Left ventricle myocardium inferior (tissue), 1 donor: ENCODE measurements at regions not wholly inside any gene's neighbourhood (a gene's known extent, or its start where the extent isn't known, plus 50 kb on each side); places are given as distances from the start of the nearest gene placed in this dataset.

Source experiments
- DNase-seq: peaks from one replicate; pipeline ENCODE4 v3.0.0-alpha.2; 2020
- H3K27ac ChIP-seq: fragments of 200-600 bp; replicated peaks from 2 replicates; pipeline ENCODE4 v1.8.0; 2021
- H3K27me3 ChIP-seq: fragments of 200-600 bp; 2 replicates; pipeline ENCODE4 v1.8.0; 2021; ENCODE audit warnings: low read depth
- H3K36me3 ChIP-seq: fragments of 200-600 bp; 2 replicates; pipeline ENCODE4 v1.8.0; 2021
- H3K4me1 ChIP-seq: fragments of 200-600 bp; 2 replicates; pipeline ENCODE4 v1.8.0; 2021
- H3K4me3 ChIP-seq: fragments of 200-600 bp; 2 replicates; pipeline ENCODE4 v1.8.0; 2021; ENCODE audit warnings: mild to moderate bottlenecking, moderate library complexity
- H3K9me3 ChIP-seq: fragments of 200-600 bp; replicated peaks from 2 replicates; pipeline ENCODE4 v1.8.0; 2021
- intact Hi-C: fragments of 100-400 bp; cut with micrococcal nuclease; formaldehyde crosslinking; loops from one replicate; pipeline ENCODE4 v1.11.0; 2022
- TF ChIP-seq, protein P1 (sequence below): fragments of 200-600 bp; IDR thresholded peaks from 2 replicates; pipeline ENCODE4 v1.8.0; 2021; ENCODE audit warnings: antibody characterized with exemption, mild to moderate bottlenecking, borderline replicate concordance
- donor health status: DM: no; HTN: yes; CAD: no; lungs with severe emphysema.

DNA sequence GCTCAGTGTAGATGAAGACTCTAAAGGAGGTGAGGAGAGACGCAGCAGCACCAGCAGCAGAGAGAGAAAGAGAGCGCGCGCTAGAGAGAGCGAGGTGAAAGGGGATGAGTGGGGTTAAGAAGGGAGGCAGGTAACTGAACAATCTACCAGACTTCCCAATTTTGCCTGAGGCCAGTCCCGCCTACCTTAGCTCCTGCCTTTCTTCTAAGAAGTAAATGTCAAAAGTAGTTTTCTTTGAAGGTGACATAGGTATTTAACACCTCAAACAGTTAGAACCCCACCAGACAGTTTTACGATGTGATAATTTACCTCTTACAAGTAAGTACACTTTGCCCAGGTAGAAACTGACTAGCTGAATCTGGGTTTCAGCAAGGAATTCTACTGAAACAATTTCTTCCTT lies 132.0 kb upstream of the EEF1E1 start:
- Histone ChIP-seq H3K4me1 (no peaks in the 10 kb centered on the region), H3K9me3 (no peaks in the 10 kb centered on the region), H3K36me3 (no peaks in the 10 kb centered on the region), H3K4me3 (no peak overlapping the region), H3K27ac (no peak overlapping the region), H3K27me3 (peaks cover 72% of the 10 kb centered on the region)
- no peak for DNase-seq
- TF ChIP-seq, protein P1, sequence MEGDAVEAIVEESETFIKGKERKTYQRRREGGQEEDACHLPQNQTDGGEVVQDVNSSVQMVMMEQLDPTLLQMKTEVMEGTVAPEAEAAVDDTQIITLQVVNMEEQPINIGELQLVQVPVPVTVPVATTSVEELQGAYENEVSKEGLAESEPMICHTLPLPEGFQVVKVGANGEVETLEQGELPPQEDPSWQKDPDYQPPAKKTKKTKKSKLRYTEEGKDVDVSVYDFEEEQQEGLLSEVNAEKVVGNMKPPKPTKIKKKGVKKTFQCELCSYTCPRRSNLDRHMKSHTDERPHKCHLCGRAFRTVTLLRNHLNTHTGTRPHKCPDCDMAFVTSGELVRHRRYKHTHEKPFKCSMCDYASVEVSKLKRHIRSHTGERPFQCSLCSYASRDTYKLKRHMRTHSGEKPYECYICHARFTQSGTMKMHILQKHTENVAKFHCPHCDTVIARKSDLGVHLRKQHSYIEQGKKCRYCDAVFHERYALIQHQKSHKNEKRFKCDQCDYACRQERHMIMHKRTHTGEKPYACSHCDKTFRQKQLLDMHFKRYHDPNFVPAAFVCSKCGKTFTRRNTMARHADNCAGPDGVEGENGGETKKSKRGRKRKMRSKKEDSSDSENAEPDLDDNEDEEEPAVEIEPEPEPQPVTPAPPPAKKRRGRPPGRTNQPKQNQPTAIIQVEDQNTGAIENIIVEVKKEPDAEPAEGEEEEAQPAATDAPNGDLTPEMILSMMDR, result no peak
- intact Hi-C loops, result no loop called here

DNA sequence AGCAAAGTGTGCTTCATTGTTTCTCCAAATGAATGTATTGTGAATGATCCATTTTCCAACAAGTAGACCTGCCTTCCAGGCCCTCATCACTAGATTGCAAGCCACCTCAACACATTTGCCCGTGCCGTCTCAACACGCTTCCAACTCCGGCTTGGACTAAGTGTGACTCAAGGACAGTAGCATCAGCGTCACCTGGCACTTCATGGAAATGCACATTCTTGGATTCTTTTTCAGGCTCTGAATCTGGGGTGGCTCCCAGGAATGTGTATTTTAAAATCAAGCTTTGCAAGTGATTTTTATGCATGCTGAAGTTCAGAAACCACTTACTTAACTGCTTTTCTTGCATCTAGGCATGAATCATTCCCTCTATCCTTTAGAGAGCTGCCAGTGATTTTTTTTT lies 129.6 kb upstream of the EEF1E1 start:
- no peak for DNase-seq
- intact Hi-C loops, result no loop called here

DNA sequence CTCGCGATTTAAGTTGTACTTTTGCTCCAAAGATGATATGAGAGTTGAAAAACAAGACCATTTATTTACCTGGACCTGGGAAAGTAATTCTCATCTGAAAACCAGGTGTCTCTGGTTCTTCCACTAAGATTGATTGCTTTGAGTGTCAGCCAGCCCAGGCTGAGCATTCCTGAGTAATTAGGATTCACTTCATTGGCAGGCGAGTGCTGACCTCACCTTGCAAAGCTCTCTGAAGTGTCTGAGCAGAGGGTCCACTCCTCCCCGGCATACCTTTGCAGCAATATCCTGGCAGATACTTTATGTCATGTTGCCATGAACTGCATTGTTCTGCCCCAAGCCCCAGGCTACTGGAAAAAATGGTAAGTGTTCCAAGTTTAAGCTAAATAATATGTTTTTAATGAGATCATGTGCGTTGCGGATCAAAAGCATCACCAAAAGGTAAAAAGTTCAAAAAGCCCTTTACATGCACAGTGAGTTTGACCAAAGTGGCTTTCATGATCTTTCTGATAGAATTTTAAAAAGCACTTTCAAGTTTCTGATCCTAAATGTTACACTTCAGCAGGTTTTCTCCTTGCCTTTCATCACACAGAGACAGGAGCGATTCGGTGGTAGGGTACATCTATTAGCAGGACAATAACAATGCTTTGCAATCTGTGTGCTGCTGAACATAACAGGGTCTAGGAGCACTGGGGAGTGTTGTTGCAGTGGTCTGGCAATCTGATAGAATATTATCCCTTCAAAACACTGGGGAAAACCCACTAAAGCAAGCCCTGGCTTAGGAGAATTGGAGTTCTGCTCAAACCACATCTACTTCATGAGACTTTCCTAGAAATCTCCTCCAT lies 127.8 kb upstream of the EEF1E1 start:
- TF ChIP-seq, protein P1, result no peak
- H3K4me1 ChIP-seq, result no peaks in the 10 kb centered on the region
- no peaks in the 10 kb centered on the region for H3K36me3 ChIP-seq
- DNase-seq, result no peak
- intact Hi-C loops, result no loop called here
- no peak overlapping the region for H3K27ac ChIP-seq
- H3K27me3 ChIP-seq, result peaks cover 43% of the 10 kb centered on the region
- no peaks in the 10 kb centered on the region for H3K9me3 ChIP-seq
- no peak overlapping the region for H3K4me3 ChIP-seq

More for the DNA sequence above, 129.6 kb upstream of the EEF1E1 start:
- Histone ChIP-seq H3K4me3 (no peak overlapping the region), H3K4me1 (no peaks in the 10 kb centered on the region), H3K27ac (no peak overlapping the region), H3K9me3 (no peaks in the 10 kb centered on the region), H3K36me3 (no peaks in the 10 kb centered on the region), H3K27me3 (peaks cover 57% of the 10 kb centered on the region)
- TF ChIP-seq, protein P1, result no peak

DNA sequence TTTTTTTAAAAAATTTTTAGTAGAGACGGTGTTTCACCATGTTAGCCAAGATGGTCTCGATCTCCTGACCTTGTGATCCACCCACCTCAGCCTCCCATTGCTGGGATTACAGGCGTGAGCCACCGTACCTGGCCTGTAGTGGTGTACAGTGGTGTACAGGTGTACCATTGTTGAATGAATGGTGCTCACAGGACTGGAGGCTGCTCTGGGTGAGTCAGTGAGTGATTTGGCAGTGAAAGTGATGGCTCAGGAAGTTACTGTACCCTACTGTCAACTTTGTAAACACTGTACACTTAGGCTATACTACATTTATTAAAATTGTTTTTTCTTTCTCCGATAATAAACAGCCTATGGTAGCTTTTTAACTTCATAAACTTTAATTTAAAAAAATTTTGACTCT lies 122.8 kb upstream of the EEF1E1 start:
- Histone ChIP-seq H3K27me3 (peaks cover 11% of the 10 kb centered on the region), H3K4me3 (no peak overlapping the region), H3K4me1 (no peaks in the 10 kb centered on the region), H3K9me3 (peaks cover 5% of the 10 kb centered on the region), H3K36me3 (no peaks in the 10 kb centered on the region), H3K27ac (no peak overlapping the region)
- intact Hi-C loops, result no loop called here
- TF ChIP-seq, protein P1, result no peak
- no peak for DNase-seq

GRCh38 chr6:8223678-8224077 lies 121.3 kb upstream of the EEF1E1 start:
- no peak for DNase-seq
- intact Hi-C loops, result no loop called here
- no peaks in the 10 kb centered on the region for H3K4me1 ChIP-seq

More at GRCh38 chr6:8223678-8224077, 121.3 kb upstream of the EEF1E1 start:
- TF ChIP-seq, protein P1, result no peak
- no peaks in the 10 kb centered on the region for H3K27me3 ChIP-seq
- H3K27ac ChIP-seq, result no peak overlapping the region
- H3K9me3 ChIP-seq, result peaks cover 5% of the 10 kb centered on the region
- H3K4me3 ChIP-seq, result no peak overlapping the region
- no peaks in the 10 kb centered on the region for H3K36me3 ChIP-seq
